ENCODE measurements at regions not wholly inside any gene's neighbourhood (a gene's known extent, or its start where the extent isn't known, plus 50 kb on each side); places are given as distances from the start of the nearest gene placed in this dataset.

DNA sequence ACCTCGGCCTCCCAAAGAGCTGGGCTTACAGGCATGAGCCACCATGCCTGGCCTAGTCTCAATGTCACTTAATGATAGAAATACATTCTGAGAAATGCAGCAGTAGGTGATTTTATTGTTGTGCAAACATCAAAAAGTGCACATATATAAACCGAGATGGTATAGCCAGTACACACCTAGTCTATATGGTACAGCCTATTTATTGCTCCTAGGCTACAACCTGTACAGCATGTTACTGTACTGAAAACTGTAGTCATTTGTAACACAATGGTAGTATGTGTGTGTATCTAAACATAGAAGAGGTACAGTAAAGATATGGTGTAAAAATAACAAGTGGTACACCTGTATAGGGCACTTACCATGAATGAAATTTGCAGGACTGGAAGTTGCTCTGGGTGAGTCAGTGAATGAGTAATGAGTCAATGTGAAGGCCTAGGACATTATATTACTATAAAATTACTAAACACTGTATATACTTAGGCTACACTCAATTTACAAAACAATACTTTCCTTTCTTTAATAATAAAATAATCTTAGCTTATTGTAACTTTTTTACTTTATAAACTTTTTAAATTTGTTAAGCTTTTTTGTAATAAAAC is 166.7 kb upstream of the SYT1 start:
- DNase-seq = no peak
- no peak overlapping the region for H3K4me3 ChIP-seq (ENCODE audit: low read depth, low read length)
- no peaks in the 10 kb centered on the region for H3K9me3 ChIP-seq
- H3K27me3 ChIP-seq = no peaks in the 10 kb centered on the region
- TF ChIP-seq, protein P1, sequence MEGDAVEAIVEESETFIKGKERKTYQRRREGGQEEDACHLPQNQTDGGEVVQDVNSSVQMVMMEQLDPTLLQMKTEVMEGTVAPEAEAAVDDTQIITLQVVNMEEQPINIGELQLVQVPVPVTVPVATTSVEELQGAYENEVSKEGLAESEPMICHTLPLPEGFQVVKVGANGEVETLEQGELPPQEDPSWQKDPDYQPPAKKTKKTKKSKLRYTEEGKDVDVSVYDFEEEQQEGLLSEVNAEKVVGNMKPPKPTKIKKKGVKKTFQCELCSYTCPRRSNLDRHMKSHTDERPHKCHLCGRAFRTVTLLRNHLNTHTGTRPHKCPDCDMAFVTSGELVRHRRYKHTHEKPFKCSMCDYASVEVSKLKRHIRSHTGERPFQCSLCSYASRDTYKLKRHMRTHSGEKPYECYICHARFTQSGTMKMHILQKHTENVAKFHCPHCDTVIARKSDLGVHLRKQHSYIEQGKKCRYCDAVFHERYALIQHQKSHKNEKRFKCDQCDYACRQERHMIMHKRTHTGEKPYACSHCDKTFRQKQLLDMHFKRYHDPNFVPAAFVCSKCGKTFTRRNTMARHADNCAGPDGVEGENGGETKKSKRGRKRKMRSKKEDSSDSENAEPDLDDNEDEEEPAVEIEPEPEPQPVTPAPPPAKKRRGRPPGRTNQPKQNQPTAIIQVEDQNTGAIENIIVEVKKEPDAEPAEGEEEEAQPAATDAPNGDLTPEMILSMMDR (IDR thresholded peaks at IDR 0.05; ENCODE audit: low read depth, low read length) = no peak
- peaks cover 15% of the 10 kb centered on the region for H3K4me1 ChIP-seq
- no peaks in the 10 kb centered on the region for H3K36me3 ChIP-seq

DNA sequence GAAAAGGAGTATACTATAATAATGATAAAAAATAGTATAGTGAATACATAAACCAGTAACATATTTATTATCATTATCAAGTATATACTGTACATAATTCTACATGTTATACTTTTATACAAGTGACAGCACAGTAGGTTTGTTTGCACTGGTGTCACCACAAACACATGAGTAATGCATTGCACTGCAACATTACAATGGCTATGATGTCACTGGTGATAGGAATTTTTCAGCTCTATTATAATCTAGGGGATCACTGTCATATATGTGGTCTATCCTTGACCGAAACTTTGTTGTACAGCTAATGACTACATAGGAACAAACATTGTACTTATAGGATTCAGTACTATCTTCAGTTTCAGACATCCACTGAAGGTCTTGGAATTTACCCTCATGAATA is 165.8 kb upstream of the SYT1 start:
- TF ChIP-seq, protein P1 (IDR thresholded peaks at IDR 0.05; ENCODE audit: low read depth, low read length) = no peak
- Histone ChIP-seq H3K27me3 (no peaks in the 10 kb centered on the region), H3K4me1 (peaks cover 15% of the 10 kb centered on the region), H3K36me3 (no peaks in the 10 kb centered on the region), H3K9me3 (no peaks in the 10 kb centered on the region), H3K4me3 (ENCODE audit: low read depth, low read length) (no peak overlapping the region)
- no peak for DNase-seq

DNA sequence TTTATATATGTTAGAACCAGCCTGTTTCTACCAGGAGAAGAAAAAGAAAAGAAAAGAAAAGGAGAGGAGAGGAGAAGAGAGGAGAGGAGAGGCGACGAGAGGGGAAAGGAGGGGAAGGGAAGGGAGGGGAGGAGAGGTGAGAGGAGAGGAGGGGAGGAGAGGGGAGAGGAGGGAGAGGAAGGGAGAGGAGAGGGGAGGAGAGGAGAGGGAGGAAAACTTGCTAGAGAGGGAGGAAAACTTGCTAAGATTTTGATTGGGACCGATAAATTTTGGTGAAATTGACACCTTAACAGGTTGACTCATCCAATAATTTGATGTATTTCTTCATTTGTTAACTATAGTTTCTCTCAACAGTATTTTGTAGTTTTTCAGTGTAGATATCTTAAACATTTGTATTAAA is 164.0 kb upstream of the SYT1 start:
- TF ChIP-seq, protein P1 (IDR thresholded peaks at IDR 0.05; ENCODE audit: low read depth, low read length) = no peak
- Histone ChIP-seq H3K27me3 (no peaks in the 10 kb centered on the region), H3K36me3 (no peaks in the 10 kb centered on the region), H3K4me1 (peaks cover 11% of the 10 kb centered on the region), H3K4me3 (ENCODE audit: low read depth, low read length) (no peak overlapping the region), H3K9me3 (no peaks in the 10 kb centered on the region)
- no peak for DNase-seq

DNA sequence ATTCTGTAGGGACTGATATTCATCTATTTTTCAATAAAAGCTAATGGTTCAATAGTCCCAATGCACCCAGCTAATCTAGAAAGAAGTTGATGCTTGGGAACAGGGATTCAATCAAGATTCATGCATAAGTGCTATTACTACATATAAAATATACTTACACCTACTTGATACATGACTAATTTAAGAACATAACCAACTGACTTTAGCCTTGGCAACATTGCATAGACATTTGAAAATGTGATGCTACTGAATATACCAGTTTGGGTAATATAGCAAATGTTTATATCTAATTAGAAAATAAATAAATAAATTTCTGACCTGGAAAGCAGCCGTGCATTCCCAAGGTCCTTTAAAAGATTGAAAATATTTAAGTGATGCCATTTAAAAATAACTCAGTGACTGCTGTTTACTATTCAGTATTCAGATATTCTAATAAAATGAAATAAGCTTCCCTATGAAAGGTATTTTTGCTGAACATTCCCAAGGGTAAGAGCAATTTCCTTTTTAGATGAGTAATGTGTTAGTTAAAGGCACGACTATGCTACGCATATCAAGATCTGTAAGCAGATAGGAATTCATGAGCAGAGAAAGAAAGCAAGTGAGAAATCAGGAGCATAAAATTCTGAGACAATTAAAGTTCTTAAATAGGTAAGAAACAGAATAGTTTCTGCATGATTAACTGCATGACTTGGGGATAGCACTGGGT is 160.6 kb upstream of the SYT1 start:
- TF ChIP-seq, protein P1 (IDR thresholded peaks at IDR 0.05; ENCODE audit: low read depth, low read length) = no peak
- no peaks in the 10 kb centered on the region for H3K27me3 ChIP-seq
- DNase-seq = no peak
- no peak overlapping the region for H3K4me3 ChIP-seq (ENCODE audit: low read depth, low read length)
- H3K4me1 ChIP-seq = peaks cover 3% of the 10 kb centered on the region; the same call in 1 of the 2 replicates
- no peaks in the 10 kb centered on the region for H3K9me3 ChIP-seq
- H3K36me3 ChIP-seq = no peaks in the 10 kb centered on the region

DNA sequence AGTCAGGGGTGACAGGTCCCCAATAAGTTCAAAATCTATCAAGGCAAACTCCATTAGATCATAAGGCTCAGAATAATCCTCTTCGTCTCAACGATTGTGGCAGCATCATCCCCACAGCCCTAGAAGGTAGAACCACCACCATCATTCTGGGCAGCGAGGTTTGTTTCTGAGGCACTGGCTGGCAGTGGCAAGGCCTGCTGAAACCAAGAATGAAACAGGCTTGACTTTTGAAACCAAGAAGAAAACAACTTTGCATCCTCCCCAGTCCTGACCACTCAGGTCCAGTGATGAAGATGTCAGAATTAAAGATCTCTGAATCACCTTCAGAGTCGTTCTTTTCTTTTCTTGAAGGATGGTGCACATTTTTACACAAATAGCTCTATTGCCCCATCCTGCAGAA is 152.6 kb upstream of the SYT1 start:
- DNase-seq = no peak
- Histone ChIP-seq H3K9me3 (no peaks in the 10 kb centered on the region), H3K36me3 (no peaks in the 10 kb centered on the region), H3K4me1 (peaks cover 31% of the 10 kb centered on the region), H3K27me3 (no peaks in the 10 kb centered on the region), H3K4me3 (ENCODE audit: low read depth, low read length) (no peak overlapping the region)
- TF ChIP-seq, protein P1 (IDR thresholded peaks at IDR 0.05; ENCODE audit: low read depth, low read length) = no peak

DNA sequence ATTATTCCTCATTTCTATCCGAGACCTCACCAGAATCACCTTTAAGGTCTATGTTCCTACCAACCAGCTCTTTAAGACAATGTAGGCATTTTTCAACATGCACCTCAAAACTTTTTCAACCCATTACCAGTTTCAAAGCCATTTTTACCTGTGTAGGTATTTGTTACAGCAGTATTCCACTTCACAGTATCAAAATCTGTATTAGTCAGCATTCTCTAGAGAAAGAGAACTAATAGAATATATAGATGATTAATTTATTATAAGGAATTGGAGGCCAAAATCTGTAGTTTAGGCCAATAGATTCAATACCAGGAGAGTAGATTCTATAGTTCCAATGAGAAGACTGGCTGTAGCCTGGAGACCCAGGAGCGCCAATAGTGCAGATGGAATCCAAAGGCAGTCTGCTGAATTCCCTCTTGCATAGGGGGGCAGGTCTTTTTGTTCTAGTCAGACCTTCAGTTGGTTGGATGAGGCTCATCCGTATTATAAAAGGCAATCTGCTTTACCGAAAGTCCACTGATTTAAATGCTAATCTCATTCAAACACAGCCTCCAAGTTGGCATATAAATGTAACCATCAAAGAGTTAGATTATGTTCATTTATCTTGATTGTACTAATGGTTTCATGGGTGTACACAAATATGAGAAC is 151.6 kb upstream of the SYT1 start:
- DNase-seq = no peak
- TF ChIP-seq, protein P1 (IDR thresholded peaks at IDR 0.05; ENCODE audit: low read depth, low read length) = no peak
- peaks cover 38% of the 10 kb centered on the region for H3K4me1 ChIP-seq
- H3K9me3 ChIP-seq = no peaks in the 10 kb centered on the region
- no peaks in the 10 kb centered on the region for H3K27me3 ChIP-seq
- no peaks in the 10 kb centered on the region for H3K36me3 ChIP-seq
- no peak overlapping the region for H3K4me3 ChIP-seq (ENCODE audit: low read depth, low read length)

Data from BE2C (cell line).